H9 (cell line): ENCODE measurements at regions not wholly inside any gene's neighbourhood (a gene's known extent, or its start where the extent isn't known, plus 50 kb on each side); places are given as distances from the start of the nearest gene placed in this dataset.

Source experiments
- DNase-seq: peaks from one replicate; pipeline ENCODE4 v3.0.0-alpha.2; 2017
- H2AFZ ChIP-seq: one replicate; pipeline ENCODE4 v1.6.1; 2013; ENCODE audit warnings: mild to moderate bottlenecking, low read length, control low read depth, moderate library complexity
- H2AK5ac ChIP-seq: 2 replicates; pipeline ENCODE4 v1.6.1; 2013; ENCODE audit warnings: low read length, control low read depth, mixed read lengths; ENCODE audit not compliant: insufficient read length
- H2BK120ac ChIP-seq: one replicate; pipeline ENCODE4 v1.6.1; 2013; ENCODE audit warnings: low read depth, mild to moderate bottlenecking, low read length, control low read depth, inconsistent platforms; ENCODE audit not compliant: poor library complexity, severe bottlenecking
- H2BK12ac ChIP-seq: 2 replicates; pipeline ENCODE4 v1.6.1; 2013; ENCODE audit warnings: low read length, control low read depth, mixed read lengths, low read depth; ENCODE audit not compliant: insufficient read length
- H2BK15ac ChIP-seq: 2 replicates; pipeline ENCODE4 v1.6.1; 2013; ENCODE audit warnings: low read depth, low read length, control low read depth
- H2BK20ac ChIP-seq: one replicate; pipeline ENCODE4 v1.6.1; 2013; ENCODE audit warnings: low read depth, mild to moderate bottlenecking, low read length, control low read depth, inconsistent platforms; ENCODE audit not compliant: poor library complexity, severe bottlenecking
- H2BK5ac ChIP-seq: 2 replicates; pipeline ENCODE4 v1.6.1; 2013; ENCODE audit warnings: low read length, control low read depth, mixed read lengths; ENCODE audit not compliant: insufficient read length
- H3K14ac ChIP-seq: 2 replicates; pipeline ENCODE4 v1.6.1; 2013; ENCODE audit warnings: low read length, control low read depth; ENCODE audit not compliant: insufficient read depth
- H3K18ac ChIP-seq: 2 replicates; pipeline ENCODE4 v1.6.1; 2013; ENCODE audit warnings: low read depth, mild to moderate bottlenecking, mixed read lengths, low read length, control low read depth; ENCODE audit not compliant: insufficient read length
- H3K23ac ChIP-seq: 2 replicates; pipeline ENCODE4 v1.6.1; 2013; ENCODE audit warnings: low read length, control low read depth, mixed read lengths, low read depth; ENCODE audit not compliant: insufficient read length
- H3K23me2 ChIP-seq: 2 replicates; pipeline ENCODE4 v1.6.1; 2013; ENCODE audit warnings: low read depth, mild to moderate bottlenecking, mixed read lengths, low read length, control low read depth; ENCODE audit not compliant: insufficient read length, poor library complexity, severe bottlenecking
- H3K27ac ChIP-seq: 2 replicates; pipeline ENCODE4 v1.5.1; 2013; ENCODE audit warnings: low read length, control low read depth, mixed read lengths, low read depth; ENCODE audit not compliant: insufficient read length
- H3K27me3 ChIP-seq: 2 replicates; pipeline ENCODE4 v1.6.1; 2013; ENCODE audit warnings: low read length, control low read depth, inconsistent platforms; ENCODE audit not compliant: insufficient read depth
- H3K4ac ChIP-seq: 2 replicates; pipeline ENCODE4 v1.6.1; 2013; ENCODE audit warnings: low read depth, mild to moderate bottlenecking, control low read depth, inconsistent platforms, low read length, moderate library complexity
- H3K4me1 ChIP-seq: 2 replicates; pipeline ENCODE4 v1.6.1; 2013; ENCODE audit warnings: low read length, control low read depth, inconsistent platforms; ENCODE audit not compliant: insufficient read depth
- H3K4me2 ChIP-seq: 2 replicates; pipeline ENCODE4 v1.6.1; 2013; ENCODE audit warnings: low read length, control low read depth, mixed read lengths; ENCODE audit not compliant: insufficient read length, insufficient read depth
- H3K56ac ChIP-seq: 2 replicates; pipeline ENCODE4 v1.6.1; 2013; ENCODE audit warnings: low read depth, mild to moderate bottlenecking, mixed read lengths, low read length, control low read depth; ENCODE audit not compliant: insufficient read length
- H3K79me1 ChIP-seq: 2 replicates; pipeline ENCODE4 v1.6.1; 2013; ENCODE audit warnings: low read depth, mild to moderate bottlenecking, moderate library complexity, low read length, control low read depth, inconsistent platforms; ENCODE audit not compliant: insufficient read depth, poor library complexity, severe bottlenecking
- H3K79me2 ChIP-seq: 2 replicates; pipeline ENCODE4 v1.6.1; 2013; ENCODE audit warnings: low read length, control low read depth, inconsistent platforms; ENCODE audit not compliant: insufficient read depth
- H3K9ac ChIP-seq: 2 replicates; pipeline ENCODE4 v1.6.1; 2013; ENCODE audit warnings: low read length, control low read depth, mixed read lengths; ENCODE audit not compliant: insufficient read length; ENCODE audit errors: extremely low read depth
- H3K9me3 ChIP-seq: one replicate; pipeline ENCODE4 v1.6.1; 2013; ENCODE audit warnings: low read depth, low read length, inconsistent platforms; ENCODE audit not compliant: control insufficient read depth
- H3T11ph ChIP-seq: one replicate; pipeline ENCODE4 v1.6.1; 2013; ENCODE audit warnings: mild to moderate bottlenecking, low read length, control low read depth, inconsistent platforms
- H4K20me1 ChIP-seq: one replicate; pipeline ENCODE4 v1.6.1; 2013; ENCODE audit not compliant: control insufficient read depth, insufficient read length, insufficient read depth
- H4K5ac ChIP-seq: 2 replicates; pipeline ENCODE4 v1.6.1; 2013; ENCODE audit warnings: low read depth, mild to moderate bottlenecking, mixed read lengths, low read length, control low read depth; ENCODE audit not compliant: insufficient read length
- H4K8ac ChIP-seq: replicated peaks from 2 replicates; pipeline ENCODE4 v1.6.1; 2013; ENCODE audit warnings: low read length, control low read depth, mixed read lengths, low read depth; ENCODE audit not compliant: insufficient read length
- H4K91ac ChIP-seq: 2 replicates; pipeline ENCODE4 v1.6.1; 2013; ENCODE audit warnings: low read depth, mild to moderate bottlenecking, moderate library complexity, mixed read lengths, low read length, control low read depth; ENCODE audit not compliant: insufficient read length
- H3K27ac Mint-ChIP-seq, 3 experiments: 2 replicates in 2 of 3; 3 replicates in 1 of 3; pipeline ENCODE4 v1.8.0; 2020 to 2021; ENCODE audit warnings: mixed read lengths in 3 of 3, mild to moderate bottlenecking in 1 of 3, moderate library complexity in 1 of 3
- H3K27me3 Mint-ChIP-seq: 2 replicates; pipeline ENCODE4 v1.8.0; 2021; ENCODE audit warnings: low read depth, mild to moderate bottlenecking, moderate library complexity, mixed read lengths
- H3K36me3 Mint-ChIP-seq, 3 experiments: 2 replicates in 2 of 3; 3 replicates in 1 of 3; pipeline ENCODE4 v1.8.0; 2020 to 2021; ENCODE audit warnings: low read depth in 3 of 3, mixed read lengths in 3 of 3; ENCODE audit not compliant: insufficient read depth in 1 of 3
- H3K4me1 Mint-ChIP-seq, 2 experiments: 2 replicates each; pipeline ENCODE4 v1.8.0; 2020; ENCODE audit warnings: mixed read lengths in 2 of 2
- H3K4me3 Mint-ChIP-seq, 2 experiments: 2 replicates in 1 of 2; 3 replicates in 1 of 2; pipeline ENCODE4 v1.8.0; 2020 to 2021; ENCODE audit warnings: mild to moderate bottlenecking in 2 of 2, mixed read lengths in 2 of 2, moderate library complexity in 1 of 2
- H3K9me3 Mint-ChIP-seq, 2 experiments: 2 replicates in 1 of 2; 3 replicates in 1 of 2; pipeline ENCODE4 v1.8.0; 2020; ENCODE audit warnings: mild to moderate bottlenecking in 2 of 2, mixed read lengths in 2 of 2, moderate library complexity in 1 of 2
- WGBS: extraction: QIAGEN DNeasy Blood & Tissue Kit; methylation state at CpG from one replicate; pipeline ENCODE4 v1.1.7; 2013; ENCODE audit warnings: missing lambda C conversion rate, low lambda C conversion rate, mixed read lengths; ENCODE audit not compliant: insufficient read length; ENCODE audit errors: extremely low coverage; 5-methylcytosine and 5-hydroxymethylcytosine counted together
- TF ChIP-seq, protein P1 (sequence below): fragments of 200-600 bp; sonication (generic); conservative IDR thresholded peaks from 3 replicates; pipeline ENCODE4 v1.8.0; 2021; ENCODE audit warnings: antibody characterized with exemption, mild to moderate bottlenecking

GRCh38 chr13:87798536-87798935 is 127.4 kb downstream of the SLITRK5 start:
- H3K56ac ChIP-seq, result no peak overlapping the region
- Mint-ChIP-seq H3K36me3 (no peaks in the 10 kb centered on the region), H3K27me3 (no peaks in the 10 kb centered on the region), H3K4me1 (peaks cover 3% of the 10 kb centered on the region in 2 experiments; a peak in 3 of 4 replicates), H3K4me3 (no peak overlapping the region), H3K9me3 (no peaks in the 10 kb centered on the region), H3K27ac (no peak overlapping the region)
- TF ChIP-seq, protein P1, sequence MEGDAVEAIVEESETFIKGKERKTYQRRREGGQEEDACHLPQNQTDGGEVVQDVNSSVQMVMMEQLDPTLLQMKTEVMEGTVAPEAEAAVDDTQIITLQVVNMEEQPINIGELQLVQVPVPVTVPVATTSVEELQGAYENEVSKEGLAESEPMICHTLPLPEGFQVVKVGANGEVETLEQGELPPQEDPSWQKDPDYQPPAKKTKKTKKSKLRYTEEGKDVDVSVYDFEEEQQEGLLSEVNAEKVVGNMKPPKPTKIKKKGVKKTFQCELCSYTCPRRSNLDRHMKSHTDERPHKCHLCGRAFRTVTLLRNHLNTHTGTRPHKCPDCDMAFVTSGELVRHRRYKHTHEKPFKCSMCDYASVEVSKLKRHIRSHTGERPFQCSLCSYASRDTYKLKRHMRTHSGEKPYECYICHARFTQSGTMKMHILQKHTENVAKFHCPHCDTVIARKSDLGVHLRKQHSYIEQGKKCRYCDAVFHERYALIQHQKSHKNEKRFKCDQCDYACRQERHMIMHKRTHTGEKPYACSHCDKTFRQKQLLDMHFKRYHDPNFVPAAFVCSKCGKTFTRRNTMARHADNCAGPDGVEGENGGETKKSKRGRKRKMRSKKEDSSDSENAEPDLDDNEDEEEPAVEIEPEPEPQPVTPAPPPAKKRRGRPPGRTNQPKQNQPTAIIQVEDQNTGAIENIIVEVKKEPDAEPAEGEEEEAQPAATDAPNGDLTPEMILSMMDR, result no peak
- no peak overlapping the region for H3K9ac ChIP-seq
- H2BK120ac ChIP-seq, result no peak overlapping the region
- no peak overlapping the region for H2BK5ac ChIP-seq
- H3T11ph ChIP-seq, result no peak overlapping the region
- no peak overlapping the region for H4K91ac ChIP-seq
- no peak overlapping the region for H4K8ac ChIP-seq
- no CpG with 5 or more reads among the region's 2 CpGs for WGBS
- no peak overlapping the region for H2BK20ac ChIP-seq
- no peak overlapping the region for H3K4ac ChIP-seq
- H3K9me3 ChIP-seq, result no peaks in the 10 kb centered on the region
- H3K14ac ChIP-seq, result no peak overlapping the region
- no peaks in the 10 kb centered on the region for H3K79me1 ChIP-seq
- H3K79me2 ChIP-seq, result no peaks in the 10 kb centered on the region
- no peaks in the 10 kb centered on the region for H3K4me1 ChIP-seq
- no peak overlapping the region for H3K18ac ChIP-seq
- H2BK15ac ChIP-seq, result no peak overlapping the region
- H2AFZ ChIP-seq, result no peak overlapping the region
- no peak overlapping the region for H3K23ac ChIP-seq
- no peaks in the 10 kb centered on the region for H3K27me3 ChIP-seq
- H4K5ac ChIP-seq, result no peak overlapping the region
- no peak for DNase-seq
- no peak overlapping the region for H2BK12ac ChIP-seq
- H3K4me2 ChIP-seq, result no peak overlapping the region
- no peaks in the 10 kb centered on the region for H4K20me1 ChIP-seq
- H3K27ac ChIP-seq, result no peak overlapping the region
- H2AK5ac ChIP-seq, result no peak overlapping the region
- H3K23me2 ChIP-seq, result no peaks in the 10 kb centered on the region
